Epithelial cell of proximal tubule (primary cell): ENCODE measurements at regions not wholly inside any gene's neighbourhood (a gene's known extent, or its start where the extent isn't known, plus 50 kb on each side); places are given as distances from the start of the nearest gene placed in this dataset.

ENCODE experiments used
- DNase-seq: peaks from one replicate; pipeline ENCODE4 v3.0.0-alpha.2; 2011; ENCODE audit warnings: low read depth
- H3K4me3 ChIP-seq: 2 replicates; pipeline ENCODE4 v1.5.1; 2011; ENCODE audit warnings: low read depth, mild to moderate bottlenecking, low read length
- TF ChIP-seq, protein P1 (sequence below): conservative IDR thresholded peaks from 2 replicates; pipeline ENCODE4 v1.5.1; 2012; ENCODE audit warnings: low read depth, mild to moderate bottlenecking, low read length

DNA sequence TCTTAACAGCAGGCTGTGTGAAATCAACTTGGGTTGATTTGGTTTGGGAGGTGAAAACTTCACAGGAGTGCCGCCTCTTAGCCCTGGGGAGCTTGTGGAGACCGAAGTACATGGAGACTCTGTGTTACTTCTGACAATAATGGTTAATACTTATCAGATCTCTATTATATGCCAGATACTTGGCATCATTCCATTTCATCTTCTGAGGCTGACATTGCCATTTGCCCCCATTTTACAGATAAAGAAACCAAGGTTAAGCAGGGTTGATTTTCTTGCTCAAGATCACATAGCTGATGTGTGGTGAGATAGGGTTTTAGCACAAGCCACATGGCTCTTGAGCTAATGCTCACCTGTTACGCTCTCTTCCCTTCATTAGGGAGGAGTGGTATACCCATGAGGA lies 150.6 kb upstream of the FAM13C start:
- no peak for DNase-seq
- TF ChIP-seq, protein P1, sequence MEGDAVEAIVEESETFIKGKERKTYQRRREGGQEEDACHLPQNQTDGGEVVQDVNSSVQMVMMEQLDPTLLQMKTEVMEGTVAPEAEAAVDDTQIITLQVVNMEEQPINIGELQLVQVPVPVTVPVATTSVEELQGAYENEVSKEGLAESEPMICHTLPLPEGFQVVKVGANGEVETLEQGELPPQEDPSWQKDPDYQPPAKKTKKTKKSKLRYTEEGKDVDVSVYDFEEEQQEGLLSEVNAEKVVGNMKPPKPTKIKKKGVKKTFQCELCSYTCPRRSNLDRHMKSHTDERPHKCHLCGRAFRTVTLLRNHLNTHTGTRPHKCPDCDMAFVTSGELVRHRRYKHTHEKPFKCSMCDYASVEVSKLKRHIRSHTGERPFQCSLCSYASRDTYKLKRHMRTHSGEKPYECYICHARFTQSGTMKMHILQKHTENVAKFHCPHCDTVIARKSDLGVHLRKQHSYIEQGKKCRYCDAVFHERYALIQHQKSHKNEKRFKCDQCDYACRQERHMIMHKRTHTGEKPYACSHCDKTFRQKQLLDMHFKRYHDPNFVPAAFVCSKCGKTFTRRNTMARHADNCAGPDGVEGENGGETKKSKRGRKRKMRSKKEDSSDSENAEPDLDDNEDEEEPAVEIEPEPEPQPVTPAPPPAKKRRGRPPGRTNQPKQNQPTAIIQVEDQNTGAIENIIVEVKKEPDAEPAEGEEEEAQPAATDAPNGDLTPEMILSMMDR = no peak
- no peak overlapping the region for H3K4me3 ChIP-seq

GRCh38 chr10:59508956-59509355 lies 146.6 kb upstream of the FAM13C start:
- no peak overlapping the region for H3K4me3 ChIP-seq
- TF ChIP-seq, protein P1 = no peak
- no peak for DNase-seq

DNA sequence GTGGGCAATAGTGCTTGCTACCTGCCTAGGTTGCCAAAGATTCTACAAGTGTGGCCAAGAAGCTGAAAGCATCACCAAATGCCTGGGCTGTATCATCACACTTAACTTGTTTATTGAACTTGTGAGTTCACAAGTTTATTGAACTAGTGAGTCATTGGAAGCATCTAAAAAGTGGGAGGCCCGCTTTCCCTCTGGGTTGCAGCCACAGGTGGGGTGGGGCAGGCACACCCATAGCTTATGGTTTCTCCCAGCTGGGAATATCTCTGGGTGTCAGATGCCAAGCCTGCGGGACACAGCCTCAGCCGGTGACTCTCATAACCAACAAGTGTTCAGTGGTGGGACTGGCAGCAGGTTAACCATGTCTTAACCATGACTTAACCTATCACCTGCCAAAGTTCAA lies 145.9 kb upstream of the FAM13C start:
- no peak overlapping the region for H3K4me3 ChIP-seq
- peak; percentile 0 for DNase-seq
- TF ChIP-seq, protein P1 = no peak

DNA sequence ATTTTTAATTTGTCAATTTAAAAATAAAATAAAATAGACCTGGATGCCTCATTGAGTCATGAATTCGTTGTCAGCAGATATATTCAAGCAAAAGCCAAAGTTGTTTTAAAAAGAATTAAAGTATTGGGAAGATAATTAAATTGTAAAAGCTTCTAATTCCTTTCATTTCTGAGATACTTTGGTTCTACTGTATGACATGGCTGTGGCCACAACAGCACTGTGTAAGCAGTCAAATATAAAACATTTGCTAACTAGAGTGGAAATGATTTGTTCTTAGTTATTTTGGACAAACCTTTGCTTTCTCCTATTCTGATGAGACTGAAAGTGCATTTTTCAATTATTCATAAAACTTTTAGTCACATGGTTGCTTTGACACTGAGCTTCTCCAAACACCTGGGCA lies 143.6 kb upstream of the FAM13C start:
- H3K4me3 ChIP-seq = no peak overlapping the region
- DNase-seq = no peak
- TF ChIP-seq, protein P1 = no peak

DNA sequence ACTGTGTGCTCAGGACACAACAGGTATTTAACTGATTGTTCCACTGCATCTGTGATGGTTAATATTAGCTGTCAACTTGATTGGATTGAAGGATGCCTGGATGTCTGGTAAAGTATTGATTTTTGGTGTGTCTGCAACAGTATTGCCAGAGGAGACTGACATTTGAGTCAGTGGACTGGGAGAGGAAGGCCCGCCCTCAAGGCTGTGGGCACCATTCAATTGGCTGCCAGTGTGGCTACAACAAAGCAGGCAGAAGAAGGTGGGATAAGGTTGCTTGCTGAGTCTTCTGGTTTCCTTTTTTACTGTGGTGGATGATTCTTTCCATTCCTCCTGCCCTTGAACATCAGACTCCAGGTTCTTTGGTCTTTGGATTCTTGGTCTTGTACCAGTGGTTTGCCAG lies 137.1 kb upstream of the FAM13C start:
- TF ChIP-seq, protein P1 = no peak
- no peak for DNase-seq
- H3K4me3 ChIP-seq = no peak overlapping the region

DNA sequence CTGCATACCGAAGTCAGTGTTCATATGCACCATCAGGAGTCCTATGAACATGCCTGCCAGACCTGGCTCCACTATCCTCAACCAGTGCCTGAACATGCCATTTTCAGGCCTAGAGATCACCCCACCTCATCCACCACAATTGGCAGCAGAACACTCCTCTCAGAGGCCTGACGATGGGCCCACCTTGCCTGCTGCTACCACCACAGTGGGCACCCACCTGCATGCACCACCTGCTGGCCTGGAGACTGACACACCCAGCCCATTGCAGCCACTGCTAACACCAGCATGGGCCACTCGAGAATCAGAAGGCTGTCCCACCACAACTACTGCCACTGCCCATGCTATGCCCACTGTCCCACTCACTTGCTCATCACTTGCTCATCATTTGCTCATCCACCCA lies 130.7 kb upstream of the FAM13C start:
- no peak overlapping the region for H3K4me3 ChIP-seq
- DNase-seq = no peak
- TF ChIP-seq, protein P1 = no peak

- DNase-seq = no peak
- no peak overlapping the region for H3K4me3 ChIP-seq
- TF ChIP-seq, protein P1 = no peak
Measured at GRCh38 chr10:59479426-59479825, 117.1 kb upstream of the FAM13C start.
